HL-60 (cell line): ENCODE measurements at regions not wholly inside any gene's neighbourhood (a gene's known extent, or its start where the extent isn't known, plus 50 kb on each side); places are given as distances from the start of the nearest gene placed in this dataset.

Source experiments
- DNase-seq, 2 experiments: peaks; one replicate each; pipeline ENCODE4 v3.0.0-alpha.2; 2010 to 2020; ENCODE audit warnings: low read depth in 1 of 2, low spot score in 1 of 2
- H3K27ac ChIP-seq: fragments of 250-450 bp; sonication (Bioruptor Pico); replicated peaks from 2 replicates; pipeline ENCODE4 v1.5.1; 2020; ENCODE audit warnings: mild to moderate bottlenecking, moderate library complexity
- H3K27me3 ChIP-seq: fragments of 250-450 bp; sonication (Bioruptor Pico); 2 replicates; pipeline ENCODE4 v1.5.1; 2021; ENCODE audit warnings: mild to moderate bottlenecking, moderate library complexity; ENCODE audit not compliant: insufficient read depth, poor library complexity, severe bottlenecking
- H3K4me3 ChIP-seq: replicated peaks from 2 replicates; pipeline ENCODE4 v1.5.1; 2011; ENCODE audit warnings: mild to moderate bottlenecking, control low read depth, low read length; ENCODE audit not compliant: insufficient read depth
- GABPA ChIP-seq: IDR thresholded peaks from 2 replicates; pipeline ENCODE4 v1.6.1; 2012; ENCODE audit warnings: low read depth
- POLR2AphosphoS5 ChIP-seq: IDR thresholded peaks from 2 replicates; pipeline ENCODE4 v1.6.1; 2012; ENCODE audit warnings: low read depth
- REST ChIP-seq: IDR thresholded peaks from 2 replicates; pipeline ENCODE4 v1.6.1; 2012; ENCODE audit warnings: low read depth; ENCODE audit not compliant: insufficient replicate concordance
- SPI1 ChIP-seq: IDR thresholded peaks from 2 replicates; pipeline ENCODE4 v1.6.1; 2012; ENCODE audit warnings: low read depth, mild to moderate bottlenecking, borderline replicate concordance
- TF ChIP-seq, protein P1 (sequence below): IDR thresholded peaks from one replicate; pipeline ENCODE4 v1.5.1; 2011; ENCODE audit warnings: low read length, control low read depth, inconsistent platforms; ENCODE audit not compliant: insufficient read depth

DNA sequence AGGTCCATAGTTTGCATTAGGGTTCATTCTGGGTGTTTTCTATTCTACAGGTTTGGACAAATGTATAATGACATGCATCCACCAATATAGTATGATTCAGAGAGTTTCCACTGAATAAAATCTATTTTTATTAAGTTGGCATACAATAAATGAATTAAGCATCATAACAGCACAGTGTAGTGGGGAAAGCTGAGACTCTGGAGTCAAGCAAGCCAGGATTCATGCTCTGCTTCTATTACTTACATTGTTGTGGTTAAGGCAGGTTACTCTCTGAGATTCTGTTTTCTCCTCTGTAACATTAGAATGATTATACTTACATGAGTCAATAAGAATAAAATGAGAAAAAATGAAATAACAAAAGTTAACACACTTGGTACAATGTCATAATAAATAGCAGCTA is 131.3 kb downstream of the SLC30A10 start:
- TF ChIP-seq POLR2AphosphoS5 (no peak), GABPA (no peak), SPI1 (no peak), REST (no peak)
- TF ChIP-seq, protein P1, sequence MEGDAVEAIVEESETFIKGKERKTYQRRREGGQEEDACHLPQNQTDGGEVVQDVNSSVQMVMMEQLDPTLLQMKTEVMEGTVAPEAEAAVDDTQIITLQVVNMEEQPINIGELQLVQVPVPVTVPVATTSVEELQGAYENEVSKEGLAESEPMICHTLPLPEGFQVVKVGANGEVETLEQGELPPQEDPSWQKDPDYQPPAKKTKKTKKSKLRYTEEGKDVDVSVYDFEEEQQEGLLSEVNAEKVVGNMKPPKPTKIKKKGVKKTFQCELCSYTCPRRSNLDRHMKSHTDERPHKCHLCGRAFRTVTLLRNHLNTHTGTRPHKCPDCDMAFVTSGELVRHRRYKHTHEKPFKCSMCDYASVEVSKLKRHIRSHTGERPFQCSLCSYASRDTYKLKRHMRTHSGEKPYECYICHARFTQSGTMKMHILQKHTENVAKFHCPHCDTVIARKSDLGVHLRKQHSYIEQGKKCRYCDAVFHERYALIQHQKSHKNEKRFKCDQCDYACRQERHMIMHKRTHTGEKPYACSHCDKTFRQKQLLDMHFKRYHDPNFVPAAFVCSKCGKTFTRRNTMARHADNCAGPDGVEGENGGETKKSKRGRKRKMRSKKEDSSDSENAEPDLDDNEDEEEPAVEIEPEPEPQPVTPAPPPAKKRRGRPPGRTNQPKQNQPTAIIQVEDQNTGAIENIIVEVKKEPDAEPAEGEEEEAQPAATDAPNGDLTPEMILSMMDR, result no peak
- H3K27me3 ChIP-seq, result peaks cover 5% of the 10 kb centered on the region
- DNase-seq, result no peak
- no peak overlapping the region for H3K4me3 ChIP-seq
- H3K27ac ChIP-seq, result no peak overlapping the region

- Histone ChIP-seq H3K27me3 (peaks cover 3% of the 10 kb centered on the region), H3K27ac (no peak overlapping the region), H3K4me3 (no peak overlapping the region)
- DNase-seq, result no peak
- TF ChIP-seq POLR2AphosphoS5, result no peak
- TF ChIP-seq, protein P1, result no peak
- TF ChIP-seq REST, result no peak
- no peak for TF ChIP-seq GABPA
- TF ChIP-seq SPI1, result no peak
Observed at GRCh38 chr1:219795363-219795917, 132.9 kb downstream of the SLC30A10 start.

DNA sequence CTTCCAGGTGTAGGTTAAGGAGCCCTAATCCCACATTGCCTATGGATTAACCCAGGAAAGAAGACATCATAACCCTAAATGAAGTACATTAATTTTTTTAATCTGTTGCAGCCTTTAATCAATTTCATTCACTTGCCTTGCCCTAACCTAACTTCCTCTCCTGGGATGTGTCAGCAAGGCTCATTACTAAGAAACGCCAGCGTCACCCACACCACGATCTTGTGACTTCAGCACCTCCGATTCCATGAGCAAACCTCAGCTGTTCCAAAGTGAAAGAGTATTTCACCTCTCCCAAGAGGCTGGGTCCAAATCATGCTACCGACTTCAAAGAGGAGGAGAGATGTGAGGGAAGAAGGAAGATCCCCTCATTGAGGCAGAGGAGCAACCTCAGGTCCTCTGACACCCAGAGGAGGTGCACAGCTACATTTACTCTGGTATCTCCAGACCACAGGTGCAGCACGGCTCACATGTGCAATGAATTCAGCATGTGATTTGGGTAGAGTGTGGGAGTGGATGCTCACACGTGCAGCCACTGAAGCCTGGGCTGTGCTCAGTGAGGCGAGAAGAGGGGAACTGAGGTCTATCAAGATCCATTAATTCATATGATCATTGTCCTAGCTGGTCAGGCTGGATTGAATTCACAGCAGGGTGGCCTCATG is 134.1 kb downstream of the SLC30A10 start:
- H3K27ac ChIP-seq, result no peak overlapping the region

More for the DNA sequence above, 134.1 kb downstream of the SLC30A10 start:
- TF ChIP-seq, protein P1, result no peak
- TF ChIP-seq SPI1, result 0 out of 2 replicates have a peak, but pooled peaks have one; percentile 9
- H3K4me3 ChIP-seq, result no peak overlapping the region
- DNase-seq, result no peak
- peaks cover 3% of the 10 kb centered on the region for H3K27me3 ChIP-seq
